ENCODE measurements at regions not wholly inside any gene's neighbourhood (a gene's known extent, or its start where the extent isn't known, plus 50 kb on each side); places are given as distances from the start of the nearest gene placed in this dataset.

DNA sequence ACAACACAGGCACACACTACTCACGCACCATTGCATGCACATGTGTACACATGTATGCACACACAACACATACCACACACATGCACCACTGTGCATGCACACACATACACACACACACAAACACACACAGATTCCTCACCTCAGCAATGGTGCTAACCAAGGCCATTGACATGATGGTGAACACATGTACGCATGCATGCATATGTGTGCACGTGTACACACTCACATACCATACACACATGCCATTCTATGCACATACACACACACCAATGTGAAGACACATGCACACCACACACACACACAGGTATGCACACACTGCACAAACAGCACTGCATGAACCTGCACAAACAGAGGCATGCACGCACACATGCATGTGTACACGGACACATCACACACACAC lies 976.0 kb downstream of the DCDC2C start:
- no peak overlapping the region for H3K27ac ChIP-seq
- TF ChIP-seq POLR2AphosphoS5 (IDR thresholded peaks at IDR 0.05; ENCODE audit: borderline replicate concordance, low read depth, low read length), result no peak
- TF ChIP-seq EZH2 (IDR thresholded peaks at IDR 0.05), result no peak
- no peak for TF ChIP-seq FOXP2 (optimal IDR thresholded peaks at IDR 0.05; ENCODE audit: control extremely low read depth, extremely low read length, insufficient read depth)
- H3K9ac ChIP-seq (ENCODE audit: insufficient read length), result no peak overlapping the region
- H3K4me3 ChIP-seq, result no peak overlapping the region
- DNase-seq (ENCODE audit: low read depth, low spot score), result no peak
- H3K36me3 ChIP-seq (ENCODE audit: insufficient read depth, low read length), result no peaks in the 10 kb centered on the region
- H3K9me3 ChIP-seq (ENCODE audit: low read depth, low read length), result no peaks in the 10 kb centered on the region

DNA sequence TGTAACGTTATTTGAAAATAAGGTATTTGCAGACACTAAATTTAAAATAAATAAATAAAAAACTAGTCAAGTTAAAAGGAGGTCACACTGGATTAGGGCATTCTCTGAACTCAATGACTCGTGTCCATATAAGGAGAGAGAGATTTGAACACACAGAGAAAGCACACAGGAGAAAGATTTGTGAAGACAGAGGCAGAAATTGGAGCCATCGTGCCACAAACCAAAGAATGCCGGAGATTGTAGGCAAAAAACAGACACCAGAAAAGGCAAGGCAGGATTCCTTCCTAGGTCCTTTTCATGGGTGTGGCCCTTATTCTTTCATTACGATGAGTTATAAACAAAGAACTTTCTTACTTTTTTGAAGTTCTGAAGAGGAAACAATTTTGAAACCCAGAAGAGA lies 981.5 kb downstream of the DCDC2C start:
- no peak overlapping the region for H3K27ac ChIP-seq
- TF ChIP-seq EZH2 (IDR thresholded peaks at IDR 0.05) (no peak), POLR2AphosphoS5 (IDR thresholded peaks at IDR 0.05; ENCODE audit: borderline replicate concordance, low read depth, low read length) (no peak), FOXP2 (optimal IDR thresholded peaks at IDR 0.05; ENCODE audit: control extremely low read depth, extremely low read length, insufficient read depth) (no peak)
- H3K4me3 ChIP-seq, result no peak overlapping the region
- H3K9ac ChIP-seq (ENCODE audit: insufficient read length), result no peak overlapping the region
- no peaks in the 10 kb centered on the region for H3K9me3 ChIP-seq (ENCODE audit: low read depth, low read length)
- no peak for DNase-seq (ENCODE audit: low read depth, low spot score)
- H3K36me3 ChIP-seq (ENCODE audit: insufficient read depth, low read length), result no peaks in the 10 kb centered on the region

DNA sequence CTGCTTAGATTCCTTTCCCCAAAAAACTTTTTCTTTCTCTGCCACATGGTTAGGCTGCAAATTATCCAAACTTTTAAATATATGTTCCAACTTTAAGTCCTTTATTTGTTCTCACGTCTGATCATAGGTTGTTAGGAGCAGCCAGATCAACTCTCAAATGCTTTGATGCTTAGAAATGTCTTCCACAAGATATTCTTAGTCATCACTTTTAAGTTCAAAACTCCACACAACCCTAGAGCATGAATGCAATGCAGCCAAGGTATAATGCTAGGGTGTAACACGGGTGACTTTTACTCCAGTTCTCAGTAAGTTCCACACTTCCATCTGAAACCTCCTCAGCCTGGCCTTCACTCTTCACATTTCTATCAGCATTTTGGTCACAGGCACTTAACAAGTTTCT lies 987.5 kb downstream of the DCDC2C start:
- no peak overlapping the region for H3K27ac ChIP-seq
- no peak overlapping the region for H3K9ac ChIP-seq (ENCODE audit: insufficient read length)
- H3K9me3 ChIP-seq (ENCODE audit: low read depth, low read length), result no peaks in the 10 kb centered on the region
- H3K4me3 ChIP-seq, result no peak overlapping the region
- DNase-seq (ENCODE audit: low read depth, low spot score), result no peak
- TF ChIP-seq POLR2AphosphoS5 (IDR thresholded peaks at IDR 0.05; ENCODE audit: borderline replicate concordance, low read depth, low read length) (no peak), FOXP2 (optimal IDR thresholded peaks at IDR 0.05; ENCODE audit: control extremely low read depth, extremely low read length, insufficient read depth) (no peak), EZH2 (IDR thresholded peaks at IDR 0.05) (no peak)
- no peaks in the 10 kb centered on the region for H3K36me3 ChIP-seq (ENCODE audit: insufficient read depth, low read length)

DNA sequence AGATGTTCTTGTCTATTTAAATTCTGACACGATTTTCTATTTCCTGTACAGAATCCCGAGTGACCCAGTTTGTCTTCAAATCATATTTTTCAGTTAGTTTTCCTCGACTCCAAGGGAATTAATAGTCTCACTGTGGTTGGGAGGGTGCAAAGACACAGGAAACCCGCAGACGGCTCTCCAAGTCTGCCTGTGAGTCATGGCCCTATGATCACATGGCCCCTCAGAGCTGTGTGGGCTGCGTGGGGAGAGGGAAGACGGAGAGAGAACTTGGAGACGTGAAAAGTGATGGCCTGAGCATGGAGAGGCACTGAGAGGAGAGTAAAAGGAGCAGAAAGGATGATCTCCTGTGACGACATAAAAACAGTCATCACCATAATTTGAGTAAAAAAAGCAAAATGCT lies 989.9 kb downstream of the DCDC2C start:
- Histone ChIP-seq H3K36me3 (ENCODE audit: insufficient read depth, low read length) (no peaks in the 10 kb centered on the region), H3K27ac (no peak overlapping the region), H3K4me3 (no peak overlapping the region), H3K9me3 (ENCODE audit: low read depth, low read length) (no peaks in the 10 kb centered on the region), H3K9ac (ENCODE audit: insufficient read length) (no peak overlapping the region)
- no peak for DNase-seq (ENCODE audit: low read depth, low spot score)
- no peak for TF ChIP-seq FOXP2 (optimal IDR thresholded peaks at IDR 0.05; ENCODE audit: control extremely low read depth, extremely low read length, insufficient read depth)
- TF ChIP-seq EZH2 (IDR thresholded peaks at IDR 0.05), result no peak
- TF ChIP-seq POLR2AphosphoS5 (IDR thresholded peaks at IDR 0.05; ENCODE audit: borderline replicate concordance, low read depth, low read length), result no peak

GRCh38 chr2:4695281-4695861 lies 992.0 kb downstream of the DCDC2C start:
- Histone ChIP-seq H3K9me3 (ENCODE audit: low read depth, low read length) (no peaks in the 10 kb centered on the region), H3K9ac (ENCODE audit: insufficient read length) (no peak overlapping the region), H3K4me3 (no peak overlapping the region), H3K27ac (no peak overlapping the region), H3K36me3 (ENCODE audit: insufficient read depth, low read length) (no peaks in the 10 kb centered on the region)
- TF ChIP-seq EZH2 (IDR thresholded peaks at IDR 0.05), result no peak
- TF ChIP-seq FOXP2 (optimal IDR thresholded peaks at IDR 0.05; ENCODE audit: control extremely low read depth, extremely low read length, insufficient read depth), result no peak
- TF ChIP-seq POLR2AphosphoS5 (IDR thresholded peaks at IDR 0.05; ENCODE audit: borderline replicate concordance, low read depth, low read length), result no peak
- no peak for DNase-seq (ENCODE audit: low read depth, low spot score)

DNA sequence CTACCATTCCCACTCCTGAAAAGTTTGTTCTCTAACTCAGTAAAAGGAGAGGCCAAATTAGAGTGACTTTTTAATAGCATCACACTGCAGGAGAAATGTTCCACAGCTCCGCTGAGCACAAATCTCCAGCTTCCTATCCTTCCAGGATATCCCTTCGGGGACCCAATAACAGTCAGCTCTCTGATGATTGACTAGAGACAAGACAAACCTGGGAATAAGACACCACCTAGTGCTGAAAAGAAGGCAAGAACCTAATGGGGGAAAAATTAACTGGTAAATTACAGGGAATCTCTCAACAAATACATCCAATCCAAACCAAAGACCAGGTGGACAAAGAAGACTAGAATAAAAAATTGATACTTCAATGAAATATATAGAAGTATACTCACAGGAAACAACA lies 977.1 kb upstream of the SOX11 start:
- Histone ChIP-seq H3K36me3 (ENCODE audit: insufficient read depth, low read length) (no peaks in the 10 kb centered on the region), H3K9me3 (ENCODE audit: low read depth, low read length) (peaks cover 9% of the 10 kb centered on the region; the same call in 1 of the 2 replicates), H3K4me3 (no peak overlapping the region), H3K27ac (no peak overlapping the region), H3K9ac (ENCODE audit: insufficient read length) (no peak overlapping the region)
- no peak for TF ChIP-seq POLR2AphosphoS5 (IDR thresholded peaks at IDR 0.05; ENCODE audit: borderline replicate concordance, low read depth, low read length)
- TF ChIP-seq FOXP2 (optimal IDR thresholded peaks at IDR 0.05; ENCODE audit: control extremely low read depth, extremely low read length, insufficient read depth), result no peak
- no peak for TF ChIP-seq EZH2 (IDR thresholded peaks at IDR 0.05)
- no peak for DNase-seq (ENCODE audit: low read depth, low spot score)

GRCh38 chr2:4718777-4719176 lies 973.4 kb upstream of the SOX11 start:
- TF ChIP-seq FOXP2 (optimal IDR thresholded peaks at IDR 0.05; ENCODE audit: control extremely low read depth, extremely low read length, insufficient read depth) (no peak), POLR2AphosphoS5 (IDR thresholded peaks at IDR 0.05; ENCODE audit: borderline replicate concordance, low read depth, low read length) (no peak)
- Histone ChIP-seq H3K4me3 (no peak overlapping the region), H3K9ac (ENCODE audit: insufficient read length) (no peak overlapping the region), H3K27ac (no peak overlapping the region), H3K9me3 (ENCODE audit: low read depth, low read length) (peaks cover 5% of the 10 kb centered on the region; the same call in 1 of the 2 replicates), H3K36me3 (ENCODE audit: insufficient read depth, low read length) (no peaks in the 10 kb centered on the region)
- no peak for DNase-seq (ENCODE audit: low read depth, low spot score)

- H3K36me3 ChIP-seq (ENCODE audit: insufficient read depth, low read length), result no peaks in the 10 kb centered on the region
- H3K9ac ChIP-seq (ENCODE audit: insufficient read length), result no peak overlapping the region
- TF ChIP-seq EZH2 (IDR thresholded peaks at IDR 0.05), result no peak
- TF ChIP-seq FOXP2 (optimal IDR thresholded peaks at IDR 0.05; ENCODE audit: control extremely low read depth, extremely low read length, insufficient read depth), result no peak
- TF ChIP-seq POLR2AphosphoS5 (IDR thresholded peaks at IDR 0.05; ENCODE audit: borderline replicate concordance, low read depth, low read length), result no peak
- H3K4me3 ChIP-seq, result no peak overlapping the region
- H3K27ac ChIP-seq, result no peak overlapping the region
- H3K9me3 ChIP-seq (ENCODE audit: low read depth, low read length), result no peaks in the 10 kb centered on the region
- DNase-seq (ENCODE audit: low read depth, low spot score), result no peak
These were observed 966.6 kb upstream of the SOX11 start for GRCh38 chr2:4725618-4726017.

GRCh38 chr2:4732560-4732959 lies 959.6 kb upstream of the SOX11 start:
- TF ChIP-seq FOXP2 (optimal IDR thresholded peaks at IDR 0.05; ENCODE audit: control extremely low read depth, extremely low read length, insufficient read depth) (no peak), POLR2AphosphoS5 (IDR thresholded peaks at IDR 0.05; ENCODE audit: borderline replicate concordance, low read depth, low read length) (no peak), EZH2 (IDR thresholded peaks at IDR 0.05) (no peak)

More at GRCh38 chr2:4732560-4732959, 959.6 kb upstream of the SOX11 start:
- H3K27ac ChIP-seq, result no peak overlapping the region
- H3K4me3 ChIP-seq, result no peak overlapping the region
- H3K9me3 ChIP-seq (ENCODE audit: low read depth, low read length), result no peaks in the 10 kb centered on the region
- DNase-seq (ENCODE audit: low read depth, low spot score), result no peak
- H3K36me3 ChIP-seq (ENCODE audit: insufficient read depth, low read length), result no peaks in the 10 kb centered on the region
- no peak overlapping the region for H3K9ac ChIP-seq (ENCODE audit: insufficient read length)
